ENCODE measurements at regions not wholly inside any gene's neighbourhood (a gene's known extent, or its start where the extent isn't known, plus 50 kb on each side); places are given as distances from the start of the nearest gene placed in this dataset.

GRCh38 chr13:59562924-59563323, 600.8 kb downstream of the DIAPH3 start:
- TF ChIP-seq MXD4 (CRISPR knock-in tag; IDR thresholded peaks at IDR 0.05; ENCODE audit: borderline replicate concordance), result no peak
- no peak for TF ChIP-seq CBFB (CRISPR knock-in tag; IDR thresholded peaks at IDR 0.05; ENCODE audit: low read depth)
- TF ChIP-seq CTCF (IDR thresholded peaks at IDR 0.05), result no peak
- TF ChIP-seq ZNF671 (CRISPR knock-in tag; IDR thresholded peaks at IDR 0.05), result no peak
- no peak for TF ChIP-seq E2F1 (CRISPR knock-in tag; IDR thresholded peaks at IDR 0.05)
- no peak for TF ChIP-seq HMGA2 (CRISPR knock-in tag; IDR thresholded peaks at IDR 0.05)
- no peak for TF ChIP-seq USF2 (CRISPR knock-in tag; IDR thresholded peaks at IDR 0.05)
- TF ChIP-seq NR3C1 (CRISPR knock-in tag; conservative IDR thresholded peaks at IDR 0.05; ENCODE audit: low read depth), result no peak
- no peak for TF ChIP-seq FOXK1 (CRISPR knock-in tag; IDR thresholded peaks at IDR 0.05)
- no peak for TF ChIP-seq ZBTB21 (CRISPR knock-in tag; IDR thresholded peaks at IDR 0.05; ENCODE audit: borderline replicate concordance)
- TF ChIP-seq MAX (CRISPR knock-in tag; IDR thresholded peaks at IDR 0.05), result no peak
- no peak for TF ChIP-seq JUN (CRISPR knock-in tag; IDR thresholded peaks at IDR 0.05)
- no peak for TF ChIP-seq ATF6 (CRISPR knock-in tag; IDR thresholded peaks at IDR 0.05)

Data from WTC11 (cell line).